ENCODE measurements at regions not wholly inside any gene's neighbourhood (a gene's known extent, or its start where the extent isn't known, plus 50 kb on each side); places are given as distances from the start of the nearest gene placed in this dataset.

DNA sequence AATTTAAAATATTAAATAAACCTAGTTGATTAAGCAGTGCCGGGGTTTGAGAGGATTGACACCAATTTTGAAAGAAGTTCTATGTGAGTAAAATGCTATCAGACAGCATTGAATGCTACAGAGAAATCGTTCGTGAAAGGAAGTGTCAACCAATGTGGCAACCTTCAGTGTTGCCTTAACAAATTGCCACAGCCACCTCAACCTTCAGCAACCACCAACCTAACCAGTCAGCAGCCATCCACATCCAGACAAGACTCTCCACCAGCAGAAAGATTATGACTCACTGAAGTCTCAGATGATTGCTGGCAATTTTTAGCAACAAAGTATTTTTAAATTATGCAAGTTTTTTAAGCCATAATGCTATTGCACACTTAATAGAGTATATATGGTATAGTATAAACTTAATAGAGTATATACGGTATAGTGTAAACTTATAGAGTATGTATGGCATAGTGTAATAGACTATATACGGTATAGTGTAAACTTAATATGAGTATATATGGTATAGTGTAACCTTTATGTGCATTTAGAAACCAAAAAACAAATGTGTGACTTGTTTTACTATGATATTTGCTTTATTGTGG, 65.3 kb upstream of the ID4 start:
- ATAC-seq (no peak), DNase-seq (ENCODE audit: low read depth, low spot score) (no peak)
- H3K9me2 ChIP-seq (ENCODE audit: insufficient read depth), result no peaks in the 10 kb centered on the region
- RAD21 ChIA-PET (ENCODE audit: low non-redundant PET in 1 of 2, low total read pairs in 2 of 2, uncharacterized antibody in 2 of 2, unreplicated experiment in 2 of 2), result no interaction called here
- intact Hi-C loops (cut with micrococcal nuclease), result no loop called here
- no peak for TF ChIP-seq SP1 (IDR thresholded peaks at IDR 0.05; ENCODE audit: low read depth)
- no peak for TF ChIP-seq SIN3A (IDR thresholded peaks at IDR 0.05; ENCODE audit: low read depth)
- TF ChIP-seq, protein P1, sequence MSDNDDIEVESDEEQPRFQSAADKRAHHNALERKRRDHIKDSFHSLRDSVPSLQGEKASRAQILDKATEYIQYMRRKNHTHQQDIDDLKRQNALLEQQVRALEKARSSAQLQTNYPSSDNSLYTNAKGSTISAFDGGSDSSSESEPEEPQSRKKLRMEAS (IDR thresholded peaks at IDR 0.05), result no peak
- TF ChIP-seq POLR2A (IDR thresholded peaks at IDR 0.05; ENCODE audit: borderline replicate concordance, extremely low read depth, insufficient read depth, insufficient read length), result no peak
- no peak for TF ChIP-seq SRF (IDR thresholded peaks at IDR 0.05; ENCODE audit: low read depth)
- TF ChIP-seq ZFX (IDR thresholded peaks at IDR 0.05), result no peak
- no peak for TF ChIP-seq FOSL1 (IDR thresholded peaks at IDR 0.05; ENCODE audit: low read depth)
- no peak for TF ChIP-seq EZH2 (IDR thresholded peaks at IDR 0.05)
- TF ChIP-seq, protein P2, sequence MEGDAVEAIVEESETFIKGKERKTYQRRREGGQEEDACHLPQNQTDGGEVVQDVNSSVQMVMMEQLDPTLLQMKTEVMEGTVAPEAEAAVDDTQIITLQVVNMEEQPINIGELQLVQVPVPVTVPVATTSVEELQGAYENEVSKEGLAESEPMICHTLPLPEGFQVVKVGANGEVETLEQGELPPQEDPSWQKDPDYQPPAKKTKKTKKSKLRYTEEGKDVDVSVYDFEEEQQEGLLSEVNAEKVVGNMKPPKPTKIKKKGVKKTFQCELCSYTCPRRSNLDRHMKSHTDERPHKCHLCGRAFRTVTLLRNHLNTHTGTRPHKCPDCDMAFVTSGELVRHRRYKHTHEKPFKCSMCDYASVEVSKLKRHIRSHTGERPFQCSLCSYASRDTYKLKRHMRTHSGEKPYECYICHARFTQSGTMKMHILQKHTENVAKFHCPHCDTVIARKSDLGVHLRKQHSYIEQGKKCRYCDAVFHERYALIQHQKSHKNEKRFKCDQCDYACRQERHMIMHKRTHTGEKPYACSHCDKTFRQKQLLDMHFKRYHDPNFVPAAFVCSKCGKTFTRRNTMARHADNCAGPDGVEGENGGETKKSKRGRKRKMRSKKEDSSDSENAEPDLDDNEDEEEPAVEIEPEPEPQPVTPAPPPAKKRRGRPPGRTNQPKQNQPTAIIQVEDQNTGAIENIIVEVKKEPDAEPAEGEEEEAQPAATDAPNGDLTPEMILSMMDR (IDR thresholded peaks at IDR 0.05 in 2 of 3, conservative IDR thresholded peaks at IDR 0.05 in 1 of 3; ENCODE audit: borderline replicate concordance in 1 of 3, insufficient read depth in 1 of 3, low read depth in 2 of 3, low read length in 2 of 3), result no peak
- TF ChIP-seq, protein P3, sequence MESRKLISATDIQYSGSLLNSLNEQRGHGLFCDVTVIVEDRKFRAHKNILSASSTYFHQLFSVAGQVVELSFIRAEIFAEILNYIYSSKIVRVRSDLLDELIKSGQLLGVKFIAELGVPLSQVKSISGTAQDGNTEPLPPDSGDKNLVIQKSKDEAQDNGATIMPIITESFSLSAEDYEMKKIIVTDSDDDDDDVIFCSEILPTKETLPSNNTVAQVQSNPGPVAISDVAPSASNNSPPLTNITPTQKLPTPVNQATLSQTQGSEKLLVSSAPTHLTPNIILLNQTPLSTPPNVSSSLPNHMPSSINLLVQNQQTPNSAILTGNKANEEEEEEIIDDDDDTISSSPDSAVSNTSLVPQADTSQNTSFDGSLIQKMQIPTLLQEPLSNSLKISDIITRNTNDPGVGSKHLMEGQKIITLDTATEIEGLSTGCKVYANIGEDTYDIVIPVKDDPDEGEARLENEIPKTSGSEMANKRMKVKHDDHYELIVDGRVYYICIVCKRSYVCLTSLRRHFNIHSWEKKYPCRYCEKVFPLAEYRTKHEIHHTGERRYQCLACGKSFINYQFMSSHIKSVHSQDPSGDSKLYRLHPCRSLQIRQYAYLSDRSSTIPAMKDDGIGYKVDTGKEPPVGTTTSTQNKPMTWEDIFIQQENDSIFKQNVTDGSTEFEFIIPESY (IDR thresholded peaks at IDR 0.05; ENCODE audit: extremely low read depth, insufficient replicate concordance, low read length), result no peak
- TF ChIP-seq YY1 (IDR thresholded peaks at IDR 0.05; ENCODE audit: extremely low read depth, insufficient replicate concordance, low read depth, low read length), result no peak
- no peak for TF ChIP-seq POLR2AphosphoS5 (IDR thresholded peaks at IDR 0.05; ENCODE audit: low read depth, low read length)
- TF ChIP-seq ELF1 (IDR thresholded peaks at IDR 0.05; ENCODE audit: borderline replicate concordance, low read depth), result no peak
- TF ChIP-seq RAD21 (IDR thresholded peaks at IDR 0.05; ENCODE audit: low read depth), result no peak
- TF ChIP-seq CEBPB (IDR thresholded peaks at IDR 0.05; ENCODE audit: low read depth), result no peak
- TF ChIP-seq, protein P4, sequence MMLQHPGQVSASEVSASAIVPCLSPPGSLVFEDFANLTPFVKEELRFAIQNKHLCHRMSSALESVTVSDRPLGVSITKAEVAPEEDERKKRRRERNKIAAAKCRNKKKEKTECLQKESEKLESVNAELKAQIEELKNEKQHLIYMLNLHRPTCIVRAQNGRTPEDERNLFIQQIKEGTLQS (IDR thresholded peaks at IDR 0.05), result no peak
- TF ChIP-seq TCF7L2 (IDR thresholded peaks at IDR 0.05; ENCODE audit: borderline replicate concordance, extremely low read depth, insufficient read depth, insufficient read length), result no peak
- TF ChIP-seq, protein P5, sequence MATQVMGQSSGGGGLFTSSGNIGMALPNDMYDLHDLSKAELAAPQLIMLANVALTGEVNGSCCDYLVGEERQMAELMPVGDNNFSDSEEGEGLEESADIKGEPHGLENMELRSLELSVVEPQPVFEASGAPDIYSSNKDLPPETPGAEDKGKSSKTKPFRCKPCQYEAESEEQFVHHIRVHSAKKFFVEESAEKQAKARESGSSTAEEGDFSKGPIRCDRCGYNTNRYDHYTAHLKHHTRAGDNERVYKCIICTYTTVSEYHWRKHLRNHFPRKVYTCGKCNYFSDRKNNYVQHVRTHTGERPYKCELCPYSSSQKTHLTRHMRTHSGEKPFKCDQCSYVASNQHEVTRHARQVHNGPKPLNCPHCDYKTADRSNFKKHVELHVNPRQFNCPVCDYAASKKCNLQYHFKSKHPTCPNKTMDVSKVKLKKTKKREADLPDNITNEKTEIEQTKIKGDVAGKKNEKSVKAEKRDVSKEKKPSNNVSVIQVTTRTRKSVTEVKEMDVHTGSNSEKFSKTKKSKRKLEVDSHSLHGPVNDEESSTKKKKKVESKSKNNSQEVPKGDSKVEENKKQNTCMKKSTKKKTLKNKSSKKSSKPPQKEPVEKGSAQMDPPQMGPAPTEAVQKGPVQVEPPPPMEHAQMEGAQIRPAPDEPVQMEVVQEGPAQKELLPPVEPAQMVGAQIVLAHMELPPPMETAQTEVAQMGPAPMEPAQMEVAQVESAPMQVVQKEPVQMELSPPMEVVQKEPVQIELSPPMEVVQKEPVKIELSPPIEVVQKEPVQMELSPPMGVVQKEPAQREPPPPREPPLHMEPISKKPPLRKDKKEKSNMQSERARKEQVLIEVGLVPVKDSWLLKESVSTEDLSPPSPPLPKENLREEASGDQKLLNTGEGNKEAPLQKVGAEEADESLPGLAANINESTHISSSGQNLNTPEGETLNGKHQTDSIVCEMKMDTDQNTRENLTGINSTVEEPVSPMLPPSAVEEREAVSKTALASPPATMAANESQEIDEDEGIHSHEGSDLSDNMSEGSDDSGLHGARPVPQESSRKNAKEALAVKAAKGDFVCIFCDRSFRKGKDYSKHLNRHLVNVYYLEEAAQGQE (IDR thresholded peaks at IDR 0.05; ENCODE audit: low read depth), result no peak
- H3K4me1 ChIP-seq (ENCODE audit: control insufficient read depth in 1 of 2, insufficient read depth in 2 of 2, low read length in 2 of 2), result no peaks in the 10 kb centered on the region
- no peaks in the 10 kb centered on the region for H3K27me3 ChIP-seq (ENCODE audit: insufficient read depth, low read length)
- CTCF ChIA-PET, result no interaction called here
- H3K9me3 ChIP-seq (ENCODE audit: control insufficient read depth in 1 of 2, insufficient read depth in 1 of 2, low read depth in 1 of 2, low read length in 2 of 2), result no peaks in the 10 kb centered on the region
- no peaks in the 10 kb centered on the region for H3K36me3 ChIP-seq (ENCODE audit: control insufficient read depth in 1 of 2, insufficient read depth in 2 of 2, low read length in 2 of 2)
- no peak overlapping the region for H3K27ac ChIP-seq (ENCODE audit: low read depth, low read length)
- H3K4me2 ChIP-seq (ENCODE audit: low read length), result no peak overlapping the region
- no peaks in the 10 kb centered on the region for H4K20me1 ChIP-seq (ENCODE audit: insufficient read depth)
- POLR2A ChIA-PET, result no interaction called here
- H3K9ac ChIP-seq (ENCODE audit: low read length), result no peak overlapping the region
- no peaks in the 10 kb centered on the region for H3K79me2 ChIP-seq (ENCODE audit: insufficient read depth, low read length)
- BruUV-seq (replicated peaks), result no TSS peak
- H3K4me3 ChIP-seq (replicated peaks in 1 of 2; ENCODE audit: low read depth in 1 of 2, low read length in 2 of 2), result no peak overlapping the region
- no peak overlapping the region for H2AFZ ChIP-seq (ENCODE audit: low read depth, low read length, poor library complexity, severe bottlenecking)
